Stomach (tissue), 8 donors: ENCODE measurements at regions not wholly inside any gene's neighbourhood (a gene's known extent, or its start where the extent isn't known, plus 50 kb on each side); places are given as distances from the start of the nearest gene placed in this dataset.

ENCODE experiments used
- DNase-seq, 2 donors: peaks; one replicate each; pipeline versions ENCODE4 v3.0.0 to v3.0.0-alpha.2; 2013 to 2019
- H3K27ac ChIP-seq, 5 donors: fragments of 200-600 bp in 4 of 5; sonication (generic) in 4 of 5; one replicate each; pipeline ENCODE4 v1.5.1; 2013 to 2019; ENCODE audit warnings: mild to moderate bottlenecking in 1 of 5, moderate library complexity in 1 of 5
- H3K27me3 ChIP-seq, 3 donors: fragments of 200-600 bp; sonication (generic); one replicate each; pipeline ENCODE4 v1.5.1; 2017 to 2019; ENCODE audit warnings: mixed run types in 1 of 3
- H3K36me3 ChIP-seq, 4 donors: fragments of 200-600 bp; sonication (generic); 1 replicate in 3 of 4; 2 replicates in 1 of 4; pipeline ENCODE4 v1.5.1; 2016 to 2019
- H3K4me1 ChIP-seq, 4 donors: fragments of 200-600 bp; sonication (generic); one replicate each; pipeline ENCODE4 v1.5.1; 2016 to 2019
- H3K4me3 ChIP-seq, 4 donors: fragments of 200-600 bp; sonication (generic) in 3 of 4; one replicate each; pipeline ENCODE4 v1.5.1; 2016 to 2019; ENCODE audit warnings: mild to moderate bottlenecking in 1 of 4
- H3K9me3 ChIP-seq, 4 donors: fragments of 200-600 bp; sonication (generic); one replicate each; pipeline ENCODE4 v1.5.1; 2016 to 2019
- EP300 ChIP-seq: sonication (generic); formaldehyde crosslinking; IDR thresholded peaks from one replicate; pipeline ENCODE4 v1.6.1; 2017; ENCODE audit warnings: antibody characterized with exemption
- POLR2A ChIP-seq, 4 donors: fragments of 450-650 bp; IDR thresholded peaks; one replicate each; pipeline ENCODE4 v1.6.1; 2016; ENCODE audit warnings: antibody characterized with exemption in 4 of 4, control low read depth in 2 of 4, mild to moderate bottlenecking in 1 of 4, moderate library complexity in 1 of 4
- POLR2AphosphoS5 ChIP-seq, 3 donors: sonication (generic); formaldehyde crosslinking; IDR thresholded peaks; one replicate each; pipeline ENCODE4 v1.6.1; 2016; ENCODE audit warnings: antibody characterized with exemption in 3 of 3
- WGBS, 5 donors: extraction: QIAGEN DNeasy Blood & Tissue Kit in 3 of 5; methylation state at CpG; one replicate each; pipeline versions ENCODE4 v1.1.5 to v1.1.7; 2013 to 2018; 5-methylcytosine and 5-hydroxymethylcytosine counted together
- intact Hi-C: fragments of 100-400 bp; cut with DNase I; formaldehyde crosslinking; loops from one replicate; pipeline ENCODE4 v1.15.1; 2023; ENCODE audit warnings: low total_unique reads
- TF ChIP-seq, protein P1 (sequence below), 7 experiments: fragments of 450-650 bp in 4 of 7; fragments of 200-600 bp in 3 of 7; sonication (generic) in 3 of 7; IDR thresholded peaks; one replicate each; pipeline ENCODE4 v1.5.1; 2016 to 2019; ENCODE audit warnings: antibody characterized with exemption in 7 of 7, control low read depth in 2 of 7, mild to moderate bottlenecking in 1 of 7
- donor health status: healthy with polysubstance abuse.
- donor health status: Bipolar disorder and iron deficiency.
- donor health status: healthy.

DNA sequence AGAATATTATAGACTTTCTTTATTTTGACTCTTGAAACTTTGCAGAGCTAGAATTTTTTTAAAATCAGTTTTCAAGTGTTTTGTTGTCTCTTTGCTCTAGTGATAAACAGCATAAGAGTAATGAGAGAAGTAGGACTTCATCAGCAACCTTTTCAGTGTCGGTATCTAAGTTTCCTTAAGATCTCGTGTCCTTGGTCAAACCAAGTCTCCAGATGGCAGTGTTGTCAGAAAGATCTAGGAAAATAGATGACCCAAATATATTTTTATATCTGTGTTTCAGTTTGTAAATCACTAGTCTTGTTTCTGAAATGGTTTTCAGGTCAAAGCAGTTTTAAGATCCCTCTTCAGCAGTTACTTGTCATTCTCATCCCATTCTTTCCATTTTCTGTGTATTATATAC is 438.3 kb downstream of the RAPGEF2 start:
- Histone ChIP-seq H3K27me3 (no peaks in the 10 kb centered on the region), H3K4me3 (no peak overlapping the region), H3K9me3 (peaks cover 0 to 18% (median 16%) of the 10 kb centered on the region in 4 donors), H3K4me1 (no peaks in the 10 kb centered on the region), H3K27ac (no peak overlapping the region), H3K36me3 (no peaks in the 10 kb centered on the region)
- intact Hi-C loops, result no loop called here
- DNase-seq, result no peak
- 65 to 77% (median 72%) methylated on average over 2 of the region's 2 CpGs for WGBS, 5 donors
- TF ChIP-seq POLR2AphosphoS5 (IDR thresholded peaks at IDR 0.05) (no peak), POLR2A (IDR thresholded peaks at IDR 0.05) (no peak)
- TF ChIP-seq, protein P1, sequence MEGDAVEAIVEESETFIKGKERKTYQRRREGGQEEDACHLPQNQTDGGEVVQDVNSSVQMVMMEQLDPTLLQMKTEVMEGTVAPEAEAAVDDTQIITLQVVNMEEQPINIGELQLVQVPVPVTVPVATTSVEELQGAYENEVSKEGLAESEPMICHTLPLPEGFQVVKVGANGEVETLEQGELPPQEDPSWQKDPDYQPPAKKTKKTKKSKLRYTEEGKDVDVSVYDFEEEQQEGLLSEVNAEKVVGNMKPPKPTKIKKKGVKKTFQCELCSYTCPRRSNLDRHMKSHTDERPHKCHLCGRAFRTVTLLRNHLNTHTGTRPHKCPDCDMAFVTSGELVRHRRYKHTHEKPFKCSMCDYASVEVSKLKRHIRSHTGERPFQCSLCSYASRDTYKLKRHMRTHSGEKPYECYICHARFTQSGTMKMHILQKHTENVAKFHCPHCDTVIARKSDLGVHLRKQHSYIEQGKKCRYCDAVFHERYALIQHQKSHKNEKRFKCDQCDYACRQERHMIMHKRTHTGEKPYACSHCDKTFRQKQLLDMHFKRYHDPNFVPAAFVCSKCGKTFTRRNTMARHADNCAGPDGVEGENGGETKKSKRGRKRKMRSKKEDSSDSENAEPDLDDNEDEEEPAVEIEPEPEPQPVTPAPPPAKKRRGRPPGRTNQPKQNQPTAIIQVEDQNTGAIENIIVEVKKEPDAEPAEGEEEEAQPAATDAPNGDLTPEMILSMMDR (IDR thresholded peaks at IDR 0.05), result no peak

DNA sequence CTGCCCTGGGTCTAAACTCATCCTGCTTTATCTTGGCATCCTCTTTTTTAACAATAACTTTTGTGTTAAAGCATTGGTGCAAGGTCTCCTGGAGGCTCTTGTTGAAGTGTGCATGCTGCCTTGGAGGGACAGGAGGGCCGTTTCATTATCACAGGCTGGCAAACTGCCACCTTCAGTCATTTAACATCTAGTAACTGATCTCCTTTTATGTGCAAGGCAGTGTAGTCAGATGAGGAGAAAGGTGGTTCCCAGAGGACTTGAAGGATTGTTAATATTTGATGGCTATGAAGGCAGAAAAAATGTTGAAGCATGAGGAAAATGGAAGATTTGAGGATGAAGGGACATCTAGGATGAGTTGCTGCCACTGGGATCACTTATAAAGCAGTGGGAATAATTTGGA is 439.4 kb downstream of the RAPGEF2 start:
- Histone ChIP-seq H3K4me1 (no peaks in the 10 kb centered on the region), H3K9me3 (peaks cover 0 to 6% (median 5%) of the 10 kb centered on the region in 4 donors), H3K4me3 (no peak overlapping the region), H3K27me3 (no peaks in the 10 kb centered on the region), H3K27ac (no peak overlapping the region), H3K36me3 (no peaks in the 10 kb centered on the region)
- intact Hi-C loops, result no loop called here
- WGBS, 5 donors, result 6 to 14% (median 12%) methylated on average over 1 of the region's 1 CpG
- DNase-seq, result peak in 1 of 2 donors; percentile 13
- TF ChIP-seq POLR2AphosphoS5 (IDR thresholded peaks at IDR 0.05) (no peak), EP300 (no peak), POLR2A (IDR thresholded peaks at IDR 0.05) (no peak)
- TF ChIP-seq, protein P1 (IDR thresholded peaks at IDR 0.05), result no peak

DNA sequence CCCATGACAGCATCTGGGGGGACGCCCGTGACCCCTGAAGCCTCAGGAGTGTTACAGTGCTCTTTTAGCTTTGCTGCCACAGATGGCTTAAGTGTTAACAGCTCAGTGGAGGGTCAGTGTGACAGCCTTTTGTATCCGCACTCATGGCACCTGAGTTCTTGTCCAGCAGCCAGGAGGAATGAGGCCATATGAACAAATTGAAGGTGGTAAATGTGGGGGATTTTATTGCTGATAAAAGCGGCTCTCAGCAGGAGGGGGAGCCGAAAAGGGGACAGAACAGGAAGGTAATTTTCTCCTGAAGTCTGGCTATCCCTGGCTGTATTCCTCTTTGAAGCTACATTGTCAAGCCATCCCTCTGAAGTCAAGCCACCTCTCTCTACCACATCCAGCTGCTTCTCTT is 441.0 kb downstream of the RAPGEF2 start:
- Histone ChIP-seq H3K4me1 (no peaks in the 10 kb centered on the region), H3K27ac (no peak overlapping the region), H3K9me3 (no peaks in the 10 kb centered on the region), H3K27me3 (no peaks in the 10 kb centered on the region), H3K36me3 (no peaks in the 10 kb centered on the region), H3K4me3 (no peak overlapping the region)
- intact Hi-C loops, result no loop called here
- WGBS, 5 donors, result 64 to 88% (median 86%) methylated on average over 5 of the region's 5 CpGs
- TF ChIP-seq POLR2A (IDR thresholded peaks at IDR 0.05) (no peak), EP300 (no peak), POLR2AphosphoS5 (IDR thresholded peaks at IDR 0.05) (no peak)
- TF ChIP-seq, protein P1 (IDR thresholded peaks at IDR 0.05), result no peak
- DNase-seq, result no peak

DNA sequence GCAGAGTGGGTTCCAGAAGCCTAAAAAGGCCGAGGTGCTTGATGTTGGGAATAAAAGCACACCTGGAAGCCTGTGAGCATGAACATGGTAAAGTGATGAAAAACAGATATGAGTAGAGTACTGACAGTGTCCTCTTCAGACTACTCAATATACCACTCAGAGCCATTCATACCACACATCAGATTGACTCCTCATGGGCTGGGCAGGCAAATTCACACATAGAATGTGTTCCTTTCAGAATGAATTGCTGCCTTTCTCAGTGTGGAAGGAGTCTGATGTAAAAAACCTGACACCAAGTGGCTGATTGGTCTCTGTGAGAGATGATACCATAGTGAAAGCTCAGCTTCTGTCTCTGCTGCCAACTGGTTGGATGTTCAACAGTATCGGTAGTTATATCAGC is 442.7 kb downstream of the RAPGEF2 start:
- H3K27me3 ChIP-seq, result no peaks in the 10 kb centered on the region
- H3K4me1 ChIP-seq, result no peaks in the 10 kb centered on the region
- H3K9me3 ChIP-seq, result no peaks in the 10 kb centered on the region
- no peak overlapping the region for H3K4me3 ChIP-seq
- intact Hi-C loops, result no loop called here
- TF ChIP-seq POLR2A (IDR thresholded peaks at IDR 0.05) (no peak), EP300 (no peak), POLR2AphosphoS5 (IDR thresholded peaks at IDR 0.05) (no peak)
- TF ChIP-seq, protein P1 (IDR thresholded peaks at IDR 0.05), result no peak
- no peak overlapping the region for H3K27ac ChIP-seq
- DNase-seq, result no peak
- no peaks in the 10 kb centered on the region for H3K36me3 ChIP-seq
- WGBS, 5 donors, result 84 to 93% (median 92%) methylated on average over 2 of the region's 2 CpGs
